HL-60 (cell line): ENCODE measurements at regions not wholly inside any gene's neighbourhood (a gene's known extent, or its start where the extent isn't known, plus 50 kb on each side); places are given as distances from the start of the nearest gene placed in this dataset.

Source experiments
- DNase-seq, 2 experiments: peaks; one replicate each; pipeline ENCODE4 v3.0.0-alpha.2; 2010 to 2020; ENCODE audit warnings: low read depth in 1 of 2, low spot score in 1 of 2
- H3K27ac ChIP-seq: fragments of 250-450 bp; sonication (Bioruptor Pico); replicated peaks from 2 replicates; pipeline ENCODE4 v1.5.1; 2020; ENCODE audit warnings: mild to moderate bottlenecking, moderate library complexity
- H3K27me3 ChIP-seq: fragments of 250-450 bp; sonication (Bioruptor Pico); 2 replicates; pipeline ENCODE4 v1.5.1; 2021; ENCODE audit warnings: mild to moderate bottlenecking, moderate library complexity; ENCODE audit not compliant: insufficient read depth, poor library complexity, severe bottlenecking
- H3K4me3 ChIP-seq: replicated peaks from 2 replicates; pipeline ENCODE4 v1.5.1; 2011; ENCODE audit warnings: mild to moderate bottlenecking, control low read depth, low read length; ENCODE audit not compliant: insufficient read depth
- GABPA ChIP-seq: IDR thresholded peaks from 2 replicates; pipeline ENCODE4 v1.6.1; 2012; ENCODE audit warnings: low read depth
- POLR2AphosphoS5 ChIP-seq: IDR thresholded peaks from 2 replicates; pipeline ENCODE4 v1.6.1; 2012; ENCODE audit warnings: low read depth
- REST ChIP-seq: IDR thresholded peaks from 2 replicates; pipeline ENCODE4 v1.6.1; 2012; ENCODE audit warnings: low read depth; ENCODE audit not compliant: insufficient replicate concordance
- SPI1 ChIP-seq: IDR thresholded peaks from 2 replicates; pipeline ENCODE4 v1.6.1; 2012; ENCODE audit warnings: low read depth, mild to moderate bottlenecking, borderline replicate concordance

- TF ChIP-seq SPI1 (no peak), REST (no peak), POLR2AphosphoS5 (no peak), GABPA (no peak)
- Histone ChIP-seq H3K27ac (no peak overlapping the region), H3K27me3 (no peaks in the 10 kb centered on the region), H3K4me3 (no peak overlapping the region)
- DNase-seq = no peak
Measured at GRCh38 chr12:34626363-34627157, 604.3 kb downstream of the ALG10 start.
